HEK293 (cell line): ENCODE measurements at regions not wholly inside any gene's neighbourhood (a gene's known extent, or its start where the extent isn't known, plus 50 kb on each side); places are given as distances from the start of the nearest gene placed in this dataset.

Experiments
- CTCF ChIP-seq: fragments of 450-650 bp; formaldehyde crosslinking; IDR thresholded peaks from 2 replicates; pipeline ENCODE4 v1.5.1; 2016; ENCODE audit warnings: missing biosample characterization, missing genetic modification characterization
- KLF8 ChIP-seq: fragments of 450-650 bp; formaldehyde crosslinking; IDR thresholded peaks from 2 replicates; pipeline ENCODE4 v1.5.1; 2016; ENCODE audit warnings: missing biosample characterization, missing genetic modification characterization
- KLF9 ChIP-seq: fragments of 450-650 bp; formaldehyde crosslinking; IDR thresholded peaks from 2 replicates; pipeline ENCODE4 v1.5.1; 2016; ENCODE audit warnings: missing biosample characterization, missing genetic modification characterization, low read depth
- MYNN ChIP-seq: fragments of 450-650 bp; formaldehyde crosslinking; IDR thresholded peaks from 2 replicates; pipeline ENCODE4 v1.5.1; 2016; ENCODE audit warnings: missing biosample characterization, missing genetic modification characterization, borderline replicate concordance
- ZBTB11 ChIP-seq: fragments of 450-650 bp; formaldehyde crosslinking; conservative IDR thresholded peaks from 2 replicates; pipeline ENCODE4 v1.5.1; 2016; ENCODE audit warnings: low read depth, missing biosample characterization, missing genetic modification characterization
- ZFP69B ChIP-seq: fragments of 450-650 bp; formaldehyde crosslinking; IDR thresholded peaks from 2 replicates; pipeline ENCODE4 v1.5.1; 2016; ENCODE audit warnings: missing biosample characterization, missing genetic modification characterization
- ZNF24 ChIP-seq: fragments of 450-650 bp; formaldehyde crosslinking; IDR thresholded peaks from 2 replicates; pipeline ENCODE4 v1.5.1; 2016; ENCODE audit warnings: missing biosample characterization, missing genetic modification characterization
- ZNF274 ChIP-seq, 2 experiments: fragments of 200-500 bp in 1 of 2; fragments of 450-650 bp in 1 of 2; sonication (Bioruptor generic) in 1 of 2; formaldehyde crosslinking in 1 of 2; IDR thresholded peaks; 2 replicates each; pipeline versions ENCODE4 v1.5.1 to v1.6.1; 2014 to 2016; ENCODE audit warnings: borderline replicate concordance in 1 of 2, inconsistent platforms in 1 of 2, low read length in 1 of 2, missing biosample characterization in 1 of 2, missing genetic modification characterization in 1 of 2
- ZNF292 ChIP-seq: fragments of 450-650 bp; formaldehyde crosslinking; IDR thresholded peaks from 2 replicates; pipeline ENCODE4 v1.5.1; 2016; ENCODE audit warnings: low read depth, missing biosample characterization, missing genetic modification characterization, borderline replicate concordance
- ZNF302 ChIP-seq: fragments of 450-650 bp; formaldehyde crosslinking; IDR thresholded peaks from 2 replicates; pipeline ENCODE4 v1.5.1; 2016; ENCODE audit warnings: missing biosample characterization, missing genetic modification characterization, low read depth
- ZNF416 ChIP-seq: fragments of 450-650 bp; formaldehyde crosslinking; IDR thresholded peaks from 2 replicates; pipeline ENCODE4 v1.5.1; 2016; ENCODE audit warnings: missing biosample characterization, missing genetic modification characterization
- ZNF48 ChIP-seq: fragments of 450-650 bp; formaldehyde crosslinking; IDR thresholded peaks from 2 replicates; pipeline ENCODE4 v1.5.1; 2016; ENCODE audit warnings: missing biosample characterization, missing genetic modification characterization
- ZNF518A ChIP-seq: fragments of 450-650 bp; formaldehyde crosslinking; conservative IDR thresholded peaks from 2 replicates; pipeline ENCODE4 v1.5.1; 2016; ENCODE audit warnings: low read depth, missing biosample characterization, missing genetic modification characterization
- ZNF623 ChIP-seq: fragments of 450-650 bp; formaldehyde crosslinking; IDR thresholded peaks from 2 replicates; pipeline ENCODE4 v1.5.1; 2016; ENCODE audit warnings: missing biosample characterization, missing genetic modification characterization

- TF ChIP-seq ZNF518A (tag by site-specific recombination) (no peak), MYNN (no peak), CTCF (tag by site-specific recombination) (no peak), ZNF302 (tag by site-specific recombination) (no peak), ZNF292 (tag by site-specific recombination) (no peak), ZNF416 (tag by site-specific recombination) (no peak), ZNF274 (IDR thresholded peaks at IDR 0.05; ENCODE audit: low read length) (no peak), ZNF274 (tag by site-specific recombination; IDR thresholded peaks at IDR 0.05; ENCODE audit: borderline replicate concordance) (no peak), ZNF24 (tag by site-specific recombination) (no peak), KLF8 (no peak), ZBTB11 (no peak), ZFP69B (tag by site-specific recombination) (no peak), KLF9 (tag by site-specific recombination) (no peak), ZNF623 (tag by site-specific recombination) (no peak), ZNF48 (tag by site-specific recombination) (no peak)
Observed at GRCh38 chr2:173819852-173820251, 145.3 kb downstream of the SP3 start.
